Testis (tissue), 2 donors: ENCODE measurements at regions not wholly inside any gene's neighbourhood (a gene's known extent, or its start where the extent isn't known, plus 50 kb on each side); places are given as distances from the start of the nearest gene placed in this dataset.
"Not testable (repeated sequence)": the region's sequence is repeated elsewhere in the genome, so short reads cannot be mapped to it uniquely, and the experiment has no call there.

Source experiments
- DNase-seq: peaks from one replicate; pipeline ENCODE4 v3.0.0-alpha.2; 2019
- H3K27ac ChIP-seq, 2 donors: fragments of 200-600 bp; sonication (generic); one replicate each; pipeline ENCODE4 v1.5.1; 2019
- H3K27me3 ChIP-seq: fragments of 200-600 bp; sonication (generic); one replicate; pipeline ENCODE4 v1.5.1; 2019
- H3K36me3 ChIP-seq: fragments of 200-600 bp; sonication (generic); one replicate; pipeline ENCODE4 v1.5.1; 2017; ENCODE audit warnings: low read depth; ENCODE audit errors: missing control alignments
- H3K4me1 ChIP-seq: fragments of 200-600 bp; sonication (generic); one replicate; pipeline ENCODE4 v1.5.1; 2019
- H3K4me3 ChIP-seq, 2 donors: fragments of 200-600 bp; sonication (generic); one replicate each; pipeline ENCODE4 v1.5.1; 2017 to 2019
- H3K9me3 ChIP-seq: fragments of 200-600 bp; sonication (generic); one replicate; pipeline ENCODE4 v1.5.1; 2017
- CTCF ChIP-seq, 3 experiments: fragments of 450-650 bp in 2 of 3; fragments of 200-600 bp in 1 of 3; sonication (generic) in 1 of 3; IDR thresholded peaks; one replicate each; pipeline ENCODE4 v1.5.1; 2016 to 2019; ENCODE audit warnings: antibody characterized with exemption in 3 of 3, mild to moderate bottlenecking in 2 of 3, moderate library complexity in 1 of 3
- POLR2A ChIP-seq: fragments of 450-650 bp; IDR thresholded peaks from one replicate; pipeline ENCODE4 v1.6.1; 2017; ENCODE audit warnings: antibody characterized with exemption, mild to moderate bottlenecking, moderate library complexity
- WGBS, 2 donors: methylation state at CpG; one replicate each; pipeline ENCODE4 v1.1.5; 2018; 5-methylcytosine and 5-hydroxymethylcytosine counted together
- intact Hi-C: fragments of 100-400 bp; cut with DNase I; formaldehyde crosslinking; loops from one replicate; pipeline ENCODE4 v1.15.1; 2023; ENCODE audit warnings: low total_unique reads

- Histone ChIP-seq H3K27me3 (no peaks in the 10 kb centered on the region), H3K36me3 (no peaks in the 10 kb centered on the region), H3K9me3 (no peaks in the 10 kb centered on the region), H3K4me3 (no peak overlapping the region), H3K27ac (no peak overlapping the region), H3K4me1 (no peaks in the 10 kb centered on the region)
- intact Hi-C loops = no loop called here
- TF ChIP-seq CTCF (IDR thresholded peaks at IDR 0.05) = no peak
- TF ChIP-seq POLR2A = no peak
- no peak for DNase-seq
Observed at GRCh38 chr6:58290177-58290576, 972.7 kb downstream of the PRIM2 start.

- H3K9me3 ChIP-seq, intact Hi-C loops, H3K4me1 ChIP-seq, H3K27me3 ChIP-seq, H3K36me3 ChIP-seq, DNase-seq, H3K27ac ChIP-seq, H3K4me3 ChIP-seq: not testable (repeated sequence)
- WGBS, 2 donors = 67 to 71% methylated on average over 1 of the region's 1 CpG
Observed at GRCh38 chr6:58291319-58291718, 973.9 kb downstream of the PRIM2 start.

GRCh38 chr6:58307901-58308300, 990.5 kb downstream of the PRIM2 start:
- H3K27me3 ChIP-seq, intact Hi-C loops, H3K36me3 ChIP-seq, H3K4me3 ChIP-seq, H3K4me1 ChIP-seq, DNase-seq, H3K9me3 ChIP-seq, H3K27ac ChIP-seq: not testable (repeated sequence)

GRCh38 chr6:58332108-58332507, 1014.7 kb downstream of the PRIM2 start:
- DNase-seq, H3K4me1 ChIP-seq, H3K36me3 ChIP-seq, H3K27ac ChIP-seq, intact Hi-C loops, H3K27me3 ChIP-seq, H3K9me3 ChIP-seq, H3K4me3 ChIP-seq: not testable (repeated sequence)

GRCh38 chr6:58342287-58342686, 1024.9 kb downstream of the PRIM2 start:
- H3K4me1 ChIP-seq, H3K9me3 ChIP-seq, H3K27me3 ChIP-seq, H3K4me3 ChIP-seq, H3K27ac ChIP-seq, DNase-seq, H3K36me3 ChIP-seq, intact Hi-C loops: not testable (repeated sequence)
- WGBS, 2 donors = 79 to 86% methylated on average over 1 to 5 of the region's 5 CpGs

GRCh38 chr6:58347534-58347933, 1030.1 kb downstream of the PRIM2 start:
- H3K4me3 ChIP-seq, intact Hi-C loops, H3K27me3 ChIP-seq, H3K27ac ChIP-seq, H3K36me3 ChIP-seq, H3K9me3 ChIP-seq, DNase-seq, H3K4me1 ChIP-seq: not testable (repeated sequence)
- 58 to 79% methylated on average over 2 of the region's 2 CpGs for WGBS, 2 donors

GRCh38 chr6:58351619-58352018, 1034.2 kb downstream of the PRIM2 start:
- intact Hi-C loops, H3K4me1 ChIP-seq, H3K27ac ChIP-seq, H3K36me3 ChIP-seq, DNase-seq, H3K4me3 ChIP-seq, H3K27me3 ChIP-seq, H3K9me3 ChIP-seq: not testable (repeated sequence)
- WGBS, 2 donors = 77 to 78% methylated on average over 1 of the region's 1 CpG

- H3K27ac ChIP-seq, intact Hi-C loops, H3K4me1 ChIP-seq, H3K9me3 ChIP-seq, H3K36me3 ChIP-seq, H3K27me3 ChIP-seq, DNase-seq, H3K4me3 ChIP-seq: not testable (repeated sequence)
- WGBS, 2 donors = 61 to 70% methylated on average over 1 of the region's 1 CpG
Observed at GRCh38 chr6:58358452-58358851, 1041.0 kb downstream of the PRIM2 start.

- H3K4me1 ChIP-seq, DNase-seq, H3K9me3 ChIP-seq, H3K27ac ChIP-seq, H3K36me3 ChIP-seq, H3K4me3 ChIP-seq, H3K27me3 ChIP-seq, intact Hi-C loops: not testable (repeated sequence)
- 59 to 65% methylated on average over 3 of the region's 3 CpGs for WGBS, 2 donors
Observed at GRCh38 chr6:58365856-58366255, 1048.4 kb downstream of the PRIM2 start.

- H3K9me3 ChIP-seq, H3K4me1 ChIP-seq, H3K4me3 ChIP-seq, intact Hi-C loops, H3K27ac ChIP-seq, H3K36me3 ChIP-seq, H3K27me3 ChIP-seq, DNase-seq: not testable (repeated sequence)
- WGBS, 2 donors = 81 to 85% methylated on average over 2 of the region's 2 CpGs
Observed at GRCh38 chr6:58406659-58407058, 1089.2 kb downstream of the PRIM2 start.
